Common myeloid progenitor, CD34-positive (primary cell): ENCODE measurements at regions not wholly inside any gene's neighbourhood (a gene's known extent, or its start where the extent isn't known, plus 50 kb on each side); places are given as distances from the start of the nearest gene placed in this dataset.

ENCODE experiments used
- CTCF ChIA-PET: fragments of 350-600 bp; sonication (Branson Sonifier 250); formaldehyde crosslinking; loops from one replicate; lab custom pipeline; 2021; ENCODE audit warnings: antibody characterized with exemption; lab: Charles Lee
- POLR2A ChIA-PET: fragments of 350-600 bp; sonication (Branson Sonifier 250); formaldehyde crosslinking; loops from one replicate; lab custom pipeline; 2021; ENCODE audit warnings: antibody characterized with exemption; lab: Charles Lee
- DNase-seq, 3 donors: peaks; one replicate each; pipeline versions ENCODE4 v3.0.0 to v3.0.0-alpha.2; 2013
- H3K27ac ChIP-seq, 2 experiments: 1 replicate in 1 of 2; 2 replicates in 1 of 2; pipeline ENCODE4 v1.7.0; 2013; ENCODE audit warnings: inconsistent platforms in 2 of 2, low read length in 2 of 2, mild to moderate bottlenecking in 2 of 2, low read depth in 1 of 2, moderate library complexity in 1 of 2; ENCODE audit not compliant: severe bottlenecking in 2 of 2, insufficient read depth in 1 of 2, poor library complexity in 1 of 2
- H3K27me3 ChIP-seq, 5 experiments: replicated peaks in 2 of 5; 1 replicate in 3 of 5; 2 replicates in 2 of 5; pipeline versions ENCODE4 v1.6.1 to v1.7.0; 2013; ENCODE audit warnings: low read length in 4 of 5, mild to moderate bottlenecking in 2 of 5, moderate library complexity in 2 of 5, inconsistent platforms in 1 of 5; ENCODE audit not compliant: insufficient read depth in 5 of 5, control insufficient read depth in 4 of 5
- H3K36me3 ChIP-seq, 4 experiments: 1 replicate in 2 of 4; 2 replicates in 2 of 4; pipeline versions ENCODE4 v1.6.1 to v1.7.0; 2013; ENCODE audit warnings: low read length in 3 of 4, control low read depth in 1 of 4, mild to moderate bottlenecking in 1 of 4; ENCODE audit not compliant: control insufficient read depth in 4 of 4, insufficient read depth in 4 of 4
- H3K4me1 ChIP-seq, 4 experiments: 1 replicate in 3 of 4; 2 replicates in 1 of 4; pipeline versions ENCODE4 v1.6.1 to v1.7.1; 2013; ENCODE audit warnings: low read length in 3 of 4, mild to moderate bottlenecking in 3 of 4, control low read depth in 1 of 4, inconsistent platforms in 1 of 4, moderate library complexity in 1 of 4; ENCODE audit not compliant: control insufficient read depth in 4 of 4, insufficient read depth in 4 of 4; ENCODE audit errors: control extremely low read depth in 1 of 4
- H3K4me3 ChIP-seq, 7 experiments: 1 replicate in 4 of 7; 2 replicates in 3 of 7; pipeline versions ENCODE4 v1.5.1 to v1.7.0; 2013; ENCODE audit warnings: mild to moderate bottlenecking in 7 of 7, low read length in 6 of 7, moderate library complexity in 6 of 7, inconsistent platforms in 2 of 7, low read depth in 2 of 7, control low read depth in 1 of 7; ENCODE audit not compliant: insufficient read depth in 4 of 7, control insufficient read depth in 1 of 7; ENCODE audit errors: extremely low read depth in 1 of 7
- H3K9me3 ChIP-seq, 5 experiments: 1 replicate in 4 of 5; 2 replicates in 1 of 5; pipeline versions ENCODE4 v1.6.1 to v1.7.1; 2013; ENCODE audit warnings: low read length in 4 of 5, mild to moderate bottlenecking in 2 of 5, inconsistent platforms in 1 of 5, low read depth in 1 of 5, moderate library complexity in 1 of 5; ENCODE audit not compliant: control insufficient read depth in 4 of 5, insufficient read depth in 2 of 5; ENCODE audit errors: control extremely low read depth in 1 of 5
- WGBS: methylation state at CpG from one replicate; pipeline ENCODE4 v1.1.5; 2013; ENCODE audit not compliant: insufficient coverage; 5-methylcytosine and 5-hydroxymethylcytosine counted together

DNA sequence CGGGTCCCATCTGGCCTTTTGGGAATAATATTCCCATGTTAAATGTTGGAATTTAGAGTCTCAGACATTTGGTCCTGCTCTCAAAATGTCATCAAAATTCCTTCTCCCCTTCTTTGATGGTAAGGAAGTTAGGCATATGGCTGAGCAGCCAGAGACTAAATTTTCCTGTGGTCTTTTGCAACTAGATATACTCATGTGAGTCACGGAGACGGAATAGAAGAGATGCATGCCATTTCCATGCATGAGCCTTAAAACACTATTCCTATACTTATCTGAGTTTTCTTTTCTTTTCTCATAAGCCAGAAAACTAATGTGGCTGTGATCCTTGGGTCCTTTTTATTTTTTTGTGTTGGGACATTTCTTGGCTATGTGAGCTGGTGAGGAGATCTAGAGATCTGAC is 105.3 kb downstream of the NR2F2 start:
- H3K4me3 ChIP-seq: no peak overlapping the region
- H3K4me1 ChIP-seq: no peaks in the 10 kb centered on the region
- DNase-seq: no peak
- WGBS: 80% methylated on average over 2 of the region's 3 CpGs
- ChIA-PET CTCF (no interaction called here), POLR2A (no interaction called here)
- H3K9me3 ChIP-seq: no peaks in the 10 kb centered on the region
- H3K36me3 ChIP-seq: no peaks in the 10 kb centered on the region
- H3K27ac ChIP-seq: no peak overlapping the region
- H3K27me3 ChIP-seq: peaks cover 0 to 16% (median 4%) of the 10 kb centered on the region in 5 experiments

DNA sequence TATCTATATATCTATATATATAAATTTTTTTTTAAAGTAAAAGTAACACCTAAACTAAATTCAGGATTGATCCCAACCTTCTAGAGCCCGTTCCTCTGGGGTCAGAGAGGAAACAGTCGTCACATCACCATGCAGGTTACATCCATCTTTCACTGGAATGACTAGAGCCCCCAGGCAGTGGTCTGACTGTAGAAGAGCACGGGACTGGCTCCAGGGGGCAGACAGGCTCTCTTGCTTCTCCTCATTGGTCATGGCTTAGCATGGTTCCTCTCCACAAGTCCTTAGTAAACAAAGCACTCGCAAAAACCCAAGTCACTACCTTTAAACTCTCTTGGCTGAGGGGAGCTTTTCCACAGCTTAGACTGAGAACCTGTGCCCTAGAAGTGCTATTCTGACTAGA is 110.5 kb downstream of the NR2F2 start:
- Histone ChIP-seq H3K27ac (no peak overlapping the region), H3K4me3 (no peak overlapping the region), H3K9me3 (no peaks in the 10 kb centered on the region), H3K27me3 (peaks cover 0 to 10% (median 3%) of the 10 kb centered on the region in 5 experiments), H3K4me1 (no peaks in the 10 kb centered on the region), H3K36me3 (no peaks in the 10 kb centered on the region)
- no peak for DNase-seq
- CTCF ChIA-PET: interaction anchor here (0.6 kb wide), 1 partner anchor 1750 kb away, joined by 3 read pairs; no protein-coding TSS in a partner anchor
- POLR2A ChIA-PET: no interaction called here
- WGBS: 83% methylated on average over 1 of the region's 4 CpGs

DNA sequence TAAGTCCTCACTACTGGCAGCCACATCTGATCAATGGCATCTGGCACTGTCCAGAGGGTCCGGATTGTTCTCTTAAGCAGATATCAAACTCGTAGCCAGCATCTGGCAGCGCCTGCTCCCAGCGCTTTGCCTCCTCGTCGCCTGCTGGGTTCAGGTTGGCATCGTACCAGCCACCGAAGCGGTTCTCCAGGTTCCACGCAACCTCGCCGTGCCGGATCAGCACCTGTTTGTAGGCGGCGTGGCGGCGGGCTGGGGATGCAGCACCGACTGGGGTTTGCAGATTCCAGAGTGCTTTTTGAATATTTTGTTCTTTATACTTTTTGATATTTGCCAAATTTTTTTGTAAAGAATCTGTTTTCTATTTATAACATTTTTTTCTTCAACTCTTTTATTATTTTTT is 111.6 kb downstream of the NR2F2 start:
- Histone ChIP-seq H3K4me1 (no peaks in the 10 kb centered on the region), H3K4me3 (no peak overlapping the region), H3K36me3 (no peaks in the 10 kb centered on the region), H3K27me3 (peaks cover 0 to 10% (median 3%) of the 10 kb centered on the region in 5 experiments), H3K27ac (no peak overlapping the region), H3K9me3 (no peaks in the 10 kb centered on the region)
- CTCF ChIA-PET: no interaction called here
- 100% methylated on average over 7 of the region's 18 CpGs for WGBS
- POLR2A ChIA-PET: no interaction called here
- no peak for DNase-seq

DNA sequence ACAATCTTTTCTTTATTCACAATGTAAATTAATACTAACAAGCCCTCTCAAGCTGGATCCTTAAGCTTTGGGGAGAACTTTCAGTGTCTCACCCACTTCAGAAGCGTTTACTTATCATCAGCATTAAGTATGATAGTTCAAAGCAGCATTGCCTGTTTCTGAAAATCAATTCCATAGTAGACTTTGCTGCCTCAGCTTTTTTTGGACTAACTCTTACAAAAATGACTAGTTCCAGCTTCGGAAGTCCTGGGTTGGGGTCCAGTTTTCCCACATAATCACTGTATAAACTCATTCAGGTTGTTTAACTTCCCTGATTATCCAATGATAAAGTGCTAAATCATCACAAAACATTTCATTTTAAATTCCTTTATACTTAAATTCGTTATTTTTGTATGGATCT is 114.4 kb downstream of the NR2F2 start:
- POLR2A ChIA-PET: no interaction called here
- Histone ChIP-seq H3K36me3 (no peaks in the 10 kb centered on the region), H3K27me3 (peaks cover 0 to 4% (median 0%) of the 10 kb centered on the region in 5 experiments), H3K27ac (no peak overlapping the region), H3K4me1 (no peaks in the 10 kb centered on the region), H3K4me3 (no peak overlapping the region), H3K9me3 (no peaks in the 10 kb centered on the region)
- DNase-seq: no peak
- CTCF ChIA-PET: no interaction called here
- 89% methylated on average over 3 of the region's 3 CpGs for WGBS

DNA sequence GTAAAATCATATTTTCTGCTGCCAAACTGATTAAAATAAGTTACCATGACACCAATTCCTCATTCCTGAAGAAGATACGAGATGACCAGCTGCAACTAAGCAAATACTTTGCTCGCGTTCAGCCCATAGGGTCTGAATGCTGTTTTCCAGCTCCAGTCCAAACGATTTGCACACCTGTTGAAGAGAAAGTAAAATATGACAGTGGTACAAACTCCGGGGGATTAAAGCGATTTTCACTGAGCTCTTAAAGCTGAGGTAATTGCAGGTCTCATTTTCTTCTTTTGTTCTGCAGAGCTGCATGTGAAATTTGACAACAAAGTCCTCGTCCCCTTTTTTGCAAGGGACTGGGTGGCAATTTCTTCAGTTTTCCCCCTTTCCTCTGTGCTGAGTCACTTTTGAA is 118.4 kb downstream of the NR2F2 start:
- no peaks in the 10 kb centered on the region for H3K4me1 ChIP-seq
- no peak for DNase-seq
- H3K36me3 ChIP-seq: no peaks in the 10 kb centered on the region
- ChIA-PET CTCF (no interaction called here), POLR2A (no interaction called here)
- no peak overlapping the region for H3K4me3 ChIP-seq
- no peaks in the 10 kb centered on the region for H3K9me3 ChIP-seq
- WGBS: 80% methylated on average over 7 of the region's 7 CpGs
- peaks cover 0 to 8% (median 0%) of the 10 kb centered on the region in 5 experiments for H3K27me3 ChIP-seq
- no peak overlapping the region for H3K27ac ChIP-seq

DNA sequence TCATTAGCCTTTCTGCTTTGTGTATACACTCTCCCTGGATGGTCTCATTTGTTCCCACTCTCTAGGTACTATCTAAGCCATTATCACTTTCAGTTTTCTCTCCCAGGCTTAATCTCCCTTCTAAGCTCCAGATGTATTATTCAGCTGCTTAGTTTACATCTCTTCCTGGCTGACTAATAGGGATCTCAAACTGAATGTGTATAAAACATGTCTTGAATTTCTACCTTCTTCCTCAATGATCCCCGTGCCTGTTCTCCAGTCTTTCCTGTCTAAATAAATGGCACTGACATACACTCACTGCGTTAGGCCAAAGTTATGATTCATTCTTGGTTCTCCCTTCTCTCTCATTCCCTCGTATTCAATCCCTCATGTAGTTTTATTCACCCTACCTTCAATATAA is 127.3 kb downstream of the NR2F2 start:
- 94% methylated on average over 3 of the region's 3 CpGs for WGBS
- no peaks in the 10 kb centered on the region for H3K36me3 ChIP-seq
- ChIA-PET POLR2A (interaction anchor here (0.6 kb wide), 1 partner anchor 11 kb away, joined by 3 read pairs; no protein-coding TSS in a partner anchor), CTCF (no interaction called here)
- DNase-seq: no peak
- no peak overlapping the region for H3K27ac ChIP-seq
- H3K4me3 ChIP-seq: no peak overlapping the region
- H3K27me3 ChIP-seq: peaks cover 0 to 31% (median 2%) of the 10 kb centered on the region in 5 experiments
- H3K4me1 ChIP-seq: no peaks in the 10 kb centered on the region
- H3K9me3 ChIP-seq: no peaks in the 10 kb centered on the region

DNA sequence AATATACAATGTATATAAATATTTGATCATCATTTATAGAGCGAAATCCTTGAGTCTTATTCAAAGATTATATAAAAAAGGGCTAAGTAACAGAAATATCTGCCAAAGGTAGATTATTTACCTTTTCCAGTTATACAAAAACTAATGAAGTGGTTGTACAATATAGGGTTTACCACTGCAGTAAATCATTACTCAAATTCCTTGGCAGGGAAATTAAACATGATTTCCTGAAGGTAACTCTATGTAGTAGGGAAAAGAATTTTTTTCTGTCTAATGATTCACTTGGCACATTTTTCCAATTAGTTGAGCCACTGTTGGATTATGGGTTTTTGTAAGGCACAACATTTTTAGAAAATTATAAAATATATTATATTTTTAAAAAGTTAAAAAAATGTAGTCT is 129.6 kb downstream of the NR2F2 start:
- H3K4me1 ChIP-seq: no peaks in the 10 kb centered on the region
- no CpG with 5 or more reads among the region's 1 CpG for WGBS
- H3K9me3 ChIP-seq: no peaks in the 10 kb centered on the region
- no peak overlapping the region for H3K27ac ChIP-seq
- H3K4me3 ChIP-seq: no peak overlapping the region
- ChIA-PET POLR2A (no interaction called here), CTCF (no interaction called here)
- H3K27me3 ChIP-seq: peaks cover 0 to 35% (median 2%) of the 10 kb centered on the region in 5 experiments
- H3K36me3 ChIP-seq: no peaks in the 10 kb centered on the region
- no peak for DNase-seq
